Adipose tissue (tissue), 3 donors: ENCODE measurements at regions not wholly inside any gene's neighbourhood (a gene's known extent, or its start where the extent isn't known, plus 50 kb on each side); places are given as distances from the start of the nearest gene placed in this dataset.

Experiments
- H3K27ac ChIP-seq: one replicate; pipeline ENCODE4 v1.5.1; 2013; ENCODE audit warnings: low read depth, low read length
- WGBS, 3 donors: extraction: QIAGEN DNeasy Blood & Tissue Kit; methylation state at CpG; one replicate each; pipeline ENCODE4 v1.1.7; 2013; 5-methylcytosine and 5-hydroxymethylcytosine counted together
- donor health status: healthy with polysubstance abuse.
- donor health status: Bipolar disorder and iron deficiency.
- donor health status: healthy.

DNA sequence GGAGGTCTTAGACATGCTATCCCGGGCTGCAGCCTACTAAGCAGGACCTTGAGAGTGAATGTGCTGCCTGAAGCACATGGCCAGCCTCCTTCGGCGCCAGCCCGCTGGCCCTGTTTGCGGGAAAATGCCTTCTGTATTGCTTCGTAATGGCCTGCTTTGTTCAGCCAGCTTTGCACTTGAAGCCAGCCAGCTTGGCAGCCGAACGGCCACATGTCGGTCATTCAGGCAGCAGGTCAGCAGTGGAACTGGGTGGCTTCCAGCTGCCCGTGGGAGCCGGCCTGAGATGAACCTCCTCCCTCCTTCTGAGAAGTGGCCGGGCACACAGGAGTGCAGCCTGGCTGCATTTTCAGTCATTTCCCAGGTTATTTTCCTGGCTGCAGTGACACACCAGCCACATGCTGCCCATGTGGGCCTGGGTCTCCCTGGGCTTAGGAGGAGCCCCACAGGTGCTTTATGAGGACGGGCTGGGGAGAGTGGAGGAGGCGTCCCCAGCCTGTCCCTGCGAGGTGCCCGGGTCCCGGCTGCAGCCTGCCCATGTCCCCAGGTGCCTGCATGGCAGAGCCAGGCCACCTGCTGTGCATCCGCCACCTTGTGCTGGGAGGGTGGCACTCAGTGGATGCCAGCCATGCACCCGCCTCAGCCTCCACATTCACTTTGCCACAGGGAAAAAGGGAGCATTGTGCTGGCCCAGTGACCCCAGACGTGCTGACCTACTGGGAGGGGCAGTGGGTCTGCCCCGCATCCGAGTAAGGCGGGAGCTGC lies 103.5 kb downstream of the SIK1 start:
- no peak overlapping the region for H3K27ac ChIP-seq
- 35 to 72% (median 63%) methylated on average over 23 of the region's 23 CpGs for WGBS, 3 donors

DNA sequence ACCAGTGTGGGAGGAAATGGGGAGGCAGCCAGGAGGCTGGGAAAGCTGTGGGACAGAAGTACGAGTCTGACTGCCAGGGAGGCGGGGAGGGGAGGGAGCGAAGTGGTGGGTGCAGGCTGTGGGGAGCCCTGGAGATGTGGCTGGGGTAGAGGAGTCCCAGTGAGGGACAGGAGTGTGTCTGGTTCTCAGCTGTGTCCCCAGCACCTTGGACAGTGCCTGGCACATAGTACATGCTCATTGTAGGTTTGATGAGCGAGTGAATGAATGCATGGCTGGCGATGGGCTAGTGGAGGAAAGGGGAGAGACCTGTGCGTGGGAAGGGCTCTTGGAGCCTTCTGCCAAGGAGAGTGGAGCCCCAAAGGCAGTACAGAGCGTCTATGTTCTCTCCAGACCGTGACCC lies 104.1 kb downstream of the SIK1 start:
- 74 to 77% (median 76%) methylated on average over 7 to 8 of the region's 8 CpGs for WGBS, 3 donors
- H3K27ac ChIP-seq, result no peak overlapping the region

- H3K27ac ChIP-seq, result no peak overlapping the region
- WGBS, 3 donors, result 89 to 95% (median 91%) methylated on average over 17 of the region's 17 CpGs
These were observed 104.6 kb downstream of the SIK1 start for GRCh38 chr21:43322311-43322710.

- WGBS, 3 donors, result 92 to 98% (median 93%) methylated on average over 8 to 9 of the region's 9 CpGs
- H3K27ac ChIP-seq, result no peak overlapping the region
These were observed 105.3 kb downstream of the SIK1 start for GRCh38 chr21:43321611-43322010.

DNA sequence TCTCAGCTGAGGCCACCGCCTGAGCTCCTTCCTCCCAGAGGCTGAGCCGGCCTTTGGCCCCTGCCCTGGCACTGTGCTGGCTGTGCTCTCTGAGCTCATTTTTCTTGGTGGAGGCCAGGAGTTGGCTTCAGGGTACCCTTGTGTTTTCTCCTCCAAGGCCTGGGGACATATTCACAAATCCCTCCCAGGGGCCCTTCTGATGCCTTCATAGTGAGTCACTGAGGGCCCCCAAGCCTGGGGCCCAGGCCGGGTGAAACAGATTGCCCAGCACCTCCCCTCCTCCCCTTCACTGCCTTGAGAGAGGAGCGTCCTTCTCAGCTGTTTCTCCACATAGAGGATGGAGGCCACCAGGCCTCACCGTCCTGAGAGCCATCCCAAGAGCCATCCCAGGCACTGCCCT lies 105.8 kb downstream of the SIK1 start:
- no peak overlapping the region for H3K27ac ChIP-seq
- 83 to 94% (median 83%) methylated on average over 5 of the region's 5 CpGs for WGBS, 3 donors

DNA sequence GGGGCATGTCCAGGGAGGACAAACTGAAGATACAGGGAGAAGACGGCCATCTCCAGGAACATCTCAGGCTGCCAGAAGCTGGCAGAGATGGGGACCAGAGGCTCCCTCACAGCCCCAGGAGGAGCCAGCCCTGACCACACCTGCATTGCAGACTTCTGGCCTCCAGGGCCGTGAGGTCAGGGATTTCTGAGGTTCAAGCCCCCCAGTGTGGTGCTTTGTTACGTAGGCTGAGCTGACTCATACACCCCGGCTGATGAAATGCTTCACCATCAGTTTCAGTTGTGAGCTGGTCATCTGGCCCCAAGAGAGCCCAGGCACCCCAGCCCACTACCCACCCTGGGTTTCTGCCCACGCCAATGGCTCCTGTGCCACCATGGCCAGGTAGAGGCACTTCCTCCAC lies 106.4 kb downstream of the SIK1 start:
- WGBS, 3 donors, result 91 to 99% (median 92%) methylated on average over 5 of the region's 5 CpGs
- H3K27ac ChIP-seq, result no peak overlapping the region

DNA sequence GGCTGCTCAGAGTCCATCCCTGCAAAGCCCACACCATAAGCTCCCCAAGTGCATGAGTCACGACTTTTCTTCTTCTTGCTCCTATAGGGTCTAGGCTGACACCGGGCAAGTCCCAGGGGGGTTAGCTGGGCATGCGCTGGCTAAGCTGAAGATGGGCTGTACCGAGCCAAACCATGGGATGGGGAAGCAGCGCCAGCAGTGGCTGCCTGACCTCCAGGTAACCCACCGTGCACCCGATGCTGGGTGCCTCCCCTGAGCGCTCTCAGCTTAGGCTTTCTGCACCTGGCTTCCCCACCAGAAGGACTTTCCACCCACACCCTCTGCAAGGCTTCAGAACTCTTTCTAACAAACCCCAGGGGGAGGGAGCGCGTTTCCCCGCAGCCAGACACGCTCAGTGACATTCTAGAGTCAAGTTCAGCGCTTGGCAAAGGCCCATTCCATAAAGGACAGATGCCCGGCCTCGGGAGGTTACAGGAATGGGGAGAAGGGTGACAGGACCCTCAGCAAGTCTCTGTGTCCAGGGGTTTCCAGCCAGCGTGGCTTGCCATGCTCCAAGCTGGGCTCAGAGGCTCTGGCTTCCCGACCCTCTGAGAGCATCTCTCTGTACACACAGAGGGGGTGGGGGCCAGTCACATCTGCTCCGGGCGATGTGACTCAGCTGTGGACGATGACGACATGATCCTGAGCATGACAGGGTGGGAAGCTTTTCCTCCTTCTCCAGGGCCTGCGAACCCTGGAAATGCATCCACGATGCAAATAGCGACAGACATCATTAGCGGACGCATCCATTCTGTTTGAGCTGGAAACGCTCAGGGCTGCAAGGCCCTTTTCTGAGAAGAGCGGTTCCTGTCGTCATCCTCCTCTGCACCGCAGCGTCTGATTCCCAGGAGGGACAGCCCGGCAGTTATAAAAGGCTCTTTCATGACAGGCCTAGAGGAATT lies 107.8 kb downstream of the SIK1 start:
- 48 to 70% (median 63%) methylated on average over 32 of the region's 32 CpGs for WGBS, 3 donors
- H3K27ac ChIP-seq, result no peak overlapping the region

- H3K27ac ChIP-seq, result no peak overlapping the region
- WGBS, 3 donors, result 95 to 96% (median 96%) methylated on average over 7 of the region's 7 CpGs
These were observed 108.6 kb downstream of the SIK1 start for GRCh38 chr21:43318368-43318767.

DNA sequence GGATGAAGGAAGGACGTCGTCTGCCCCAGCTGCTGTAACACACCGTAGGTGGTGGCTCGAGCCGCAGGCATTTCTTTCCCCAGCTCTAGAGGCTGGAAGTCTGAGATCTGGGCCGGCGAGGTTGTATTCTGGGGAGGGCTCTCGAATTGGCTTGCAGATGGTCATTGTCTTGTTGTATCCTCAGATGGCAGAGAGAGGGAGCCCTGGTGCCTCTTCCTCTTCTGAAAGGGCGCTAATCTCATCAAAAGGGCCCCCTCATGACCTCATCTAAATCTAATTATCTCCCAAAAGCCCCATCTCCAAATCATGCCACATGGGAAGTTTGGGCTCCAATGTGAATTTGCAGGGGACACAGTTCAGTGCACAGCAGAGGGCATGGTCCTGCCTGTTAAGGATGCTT lies 109.0 kb downstream of the SIK1 start:
- no peak overlapping the region for H3K27ac ChIP-seq
- 84 to 86% (median 86%) methylated on average over 9 of the region's 9 CpGs for WGBS, 3 donors

GRCh38 chr21:43317254-43317748 lies 109.6 kb downstream of the SIK1 start:
- 95 to 96% (median 95%) methylated on average over 11 of the region's 11 CpGs for WGBS, 3 donors
- no peak overlapping the region for H3K27ac ChIP-seq

DNA sequence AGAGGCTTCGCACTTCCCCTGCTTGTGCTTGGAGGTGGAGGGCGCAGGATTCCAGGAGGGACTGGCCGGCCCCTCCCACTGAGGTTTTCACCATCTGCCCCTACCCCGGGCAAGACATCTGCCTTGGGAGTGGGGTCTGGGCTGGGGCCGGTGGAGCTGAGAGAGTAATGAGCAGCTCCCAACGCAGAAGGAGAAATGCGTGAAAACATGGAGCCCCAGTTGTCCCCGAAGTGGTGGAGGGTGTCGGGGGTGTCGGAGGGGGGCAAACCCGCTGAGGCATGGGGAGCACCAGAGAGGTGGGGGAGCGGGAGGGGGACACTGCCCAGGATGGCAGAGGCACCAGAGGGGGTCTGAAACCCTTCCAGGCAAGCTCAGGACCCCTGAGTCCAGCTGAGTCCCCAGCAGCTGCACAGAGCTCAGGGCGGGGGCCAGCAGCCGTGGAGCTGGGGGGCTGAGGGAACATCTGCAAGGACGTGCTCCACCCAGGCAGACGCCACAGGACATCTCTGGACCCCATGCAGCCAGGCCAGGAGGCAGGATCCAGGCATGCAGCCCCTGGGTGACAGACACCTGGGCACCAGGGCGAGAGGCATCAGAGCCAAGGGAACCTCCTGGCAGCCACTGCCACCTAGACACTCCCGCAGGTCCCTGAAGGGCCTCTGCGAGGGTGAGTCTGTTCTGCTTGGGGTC lies 110.6 kb downstream of the SIK1 start:
- 89 to 94% (median 92%) methylated on average over 19 of the region's 19 CpGs for WGBS, 3 donors
- no peak overlapping the region for H3K27ac ChIP-seq

- WGBS, 3 donors, result 66 to 80% (median 69%) methylated on average over 27 of the region's 27 CpGs
- no peak overlapping the region for H3K27ac ChIP-seq
These were observed 111.4 kb downstream of the SIK1 start for GRCh38 chr21:43315244-43316137.

DNA sequence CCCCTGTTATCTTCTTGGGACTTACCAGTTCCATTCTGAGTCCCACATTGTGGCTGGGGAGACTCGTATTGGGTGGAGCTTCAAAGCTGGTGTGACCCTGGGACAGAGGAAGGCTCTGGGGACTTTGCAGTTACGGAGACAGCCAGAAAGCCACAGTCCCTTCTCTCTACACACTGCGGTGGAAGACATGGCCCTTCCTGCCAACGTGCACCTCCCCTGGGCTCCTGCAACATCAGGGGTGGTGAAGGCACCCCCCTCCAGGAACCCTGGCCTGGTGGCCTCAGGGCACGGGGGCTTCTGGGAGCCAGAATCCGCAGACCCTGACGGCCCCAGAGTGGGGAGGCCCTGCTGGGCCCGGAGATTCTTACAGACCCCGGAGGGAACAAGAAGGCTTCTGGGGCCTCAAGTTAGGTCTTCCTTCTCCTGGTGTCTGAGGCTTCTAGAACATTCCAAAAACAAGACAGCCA lies 113.0 kb downstream of the SIK1 start:
- H3K27ac ChIP-seq, result no peak overlapping the region

DNA sequence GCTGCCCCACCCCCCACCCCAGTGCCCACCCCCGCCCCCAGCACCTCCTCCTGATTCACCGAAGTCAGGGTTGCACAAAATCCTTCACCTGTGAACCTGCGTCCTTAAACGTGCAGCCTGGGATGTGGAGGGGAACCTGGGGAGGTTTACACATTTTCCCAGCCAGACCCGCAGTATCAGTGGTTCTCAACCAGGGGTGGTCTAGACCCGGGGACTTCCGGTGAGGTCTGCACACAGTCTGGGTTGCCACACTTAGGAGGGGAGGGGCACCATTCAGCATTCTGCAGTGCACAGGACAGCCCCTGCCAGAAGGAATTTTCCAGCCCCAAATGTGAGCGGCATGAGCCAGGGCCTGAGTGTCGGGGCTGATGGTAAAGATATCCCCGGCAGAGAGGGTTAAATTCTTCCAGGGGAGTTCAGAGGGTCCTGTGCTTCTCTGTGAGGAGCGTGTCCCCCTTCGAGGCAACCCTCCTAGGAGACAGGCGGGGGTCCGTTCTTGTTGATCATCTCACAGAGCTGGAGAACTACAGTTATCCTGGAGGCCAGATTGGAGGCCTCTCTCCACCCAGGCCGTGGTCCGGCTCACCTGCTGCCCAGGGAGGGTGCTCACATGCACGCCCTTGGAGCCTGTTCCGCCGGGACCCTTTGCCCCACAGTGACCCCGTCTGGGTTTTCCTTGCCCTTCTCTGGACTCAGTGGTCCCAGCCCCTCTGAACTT lies 113.6 kb downstream of the SIK1 start:
- 82 to 88% (median 87%) methylated on average over 20 of the region's 20 CpGs for WGBS, 3 donors
- no peak overlapping the region for H3K27ac ChIP-seq

More for the DNA sequence above, 113.0 kb downstream of the SIK1 start:
- 86 to 94% (median 87%) methylated on average over 9 of the region's 9 CpGs for WGBS, 3 donors

GRCh38 chr21:43312751-43313169 lies 114.2 kb downstream of the SIK1 start:
- no peak overlapping the region for H3K27ac ChIP-seq
- 53 to 89% (median 80%) methylated on average over 6 of the region's 6 CpGs for WGBS, 3 donors

- H3K27ac ChIP-seq, result no peak overlapping the region
- WGBS, 3 donors, result 68 to 74% (median 73%) methylated on average over 4 of the region's 4 CpGs
These were observed 114.9 kb downstream of the SIK1 start for GRCh38 chr21:43312011-43312410.

- H3K27ac ChIP-seq, result no peak overlapping the region
- WGBS, 3 donors, result 37 to 78% (median 77%) methylated on average over 8 of the region's 8 CpGs
These were observed 115.6 kb downstream of the SIK1 start for GRCh38 chr21:43311301-43311817.
